ENCODE measurements at regions not wholly inside any gene's neighbourhood (a gene's known extent, or its start where the extent isn't known, plus 50 kb on each side); places are given as distances from the start of the nearest gene placed in this dataset.

- H3K4me3 ChIP-seq (replicated peaks; ENCODE audit: low read depth, low read length), result no peak overlapping the region
- no peak for DNase-seq (ENCODE audit: low read depth)
- no peak for TF ChIP-seq CTCF (IDR thresholded peaks at IDR 0.05; ENCODE audit: low read length, missing control alignments)
Observed at GRCh38 chr2:15753811-15754702, 162.4 kb downstream of the DDX1 start.

- no peak for TF ChIP-seq CTCF (IDR thresholded peaks at IDR 0.05; ENCODE audit: low read length, missing control alignments)
- no peak for DNase-seq (ENCODE audit: low read depth)
- H3K4me3 ChIP-seq (replicated peaks; ENCODE audit: low read depth, low read length), result no peak overlapping the region
Observed at GRCh38 chr2:15754703-15755099, 163.0 kb downstream of the DDX1 start.

- TF ChIP-seq CTCF (IDR thresholded peaks at IDR 0.05; ENCODE audit: low read length, missing control alignments), result no peak
- no peak overlapping the region for H3K4me3 ChIP-seq (replicated peaks; ENCODE audit: low read depth, low read length)
- DNase-seq (ENCODE audit: low read depth), result no peak
Observed at GRCh38 chr2:15755528-15755927, 163.9 kb downstream of the DDX1 start.

- H3K4me3 ChIP-seq (replicated peaks; ENCODE audit: low read depth, low read length), result no peak overlapping the region
- no peak for DNase-seq (ENCODE audit: low read depth)
- TF ChIP-seq CTCF (IDR thresholded peaks at IDR 0.05; ENCODE audit: low read length, missing control alignments), result no peak
Observed at GRCh38 chr2:15756011-15756550, 164.4 kb downstream of the DDX1 start.

- no peak for DNase-seq (ENCODE audit: low read depth)
- no peak for TF ChIP-seq CTCF (IDR thresholded peaks at IDR 0.05; ENCODE audit: low read length, missing control alignments)
- H3K4me3 ChIP-seq (replicated peaks; ENCODE audit: low read depth, low read length), result no peak overlapping the region
Observed at GRCh38 chr2:15756882-15757819, 165.5 kb downstream of the DDX1 start.

- DNase-seq (ENCODE audit: low read depth), result no peak
- no peak for TF ChIP-seq CTCF (IDR thresholded peaks at IDR 0.05; ENCODE audit: low read length, missing control alignments)
- H3K4me3 ChIP-seq (replicated peaks; ENCODE audit: low read depth, low read length), result no peak overlapping the region
Observed at GRCh38 chr2:15757820-15758586, 166.3 kb downstream of the DDX1 start.
